ENCODE measurements at regions not wholly inside any gene's neighbourhood (a gene's known extent, or its start where the extent isn't known, plus 50 kb on each side); places are given as distances from the start of the nearest gene placed in this dataset.

GRCh38 chr5:160479220-160479619 is 57.6 kb downstream of the PTTG1 start (continued):
- TF ChIP-seq ZNF511 (CRISPR knock-in tag; IDR thresholded peaks at IDR 0.05), result no peak
- TF ChIP-seq ZBTB33 (CRISPR knock-in tag; IDR thresholded peaks at IDR 0.05), result no peak
- no peak for TF ChIP-seq ZC3H11A (IDR thresholded peaks at IDR 0.05; ENCODE audit: low read depth, low read length)
- no peak for TF ChIP-seq KAT7 (CRISPR knock-in tag; IDR thresholded peaks at IDR 0.05; ENCODE audit: borderline replicate concordance)
- TF ChIP-seq EP400 (IDR thresholded peaks at IDR 0.05), result no peak
- TF ChIP-seq CREB3L1 (IDR thresholded peaks at IDR 0.05; ENCODE audit: borderline replicate concordance, low read depth), result no peak

GRCh38 chr5:160479926-160480325 is 58.3 kb downstream of the PTTG1 start:
- CTCF ChIA-PET (ENCODE audit: low intra/inter-chr PET ratio), result no interaction called here
- no peak for FAIRE-seq
- TF ChIP-seq KLF6 (CRISPR knock-in tag; IDR thresholded peaks at IDR 0.05; ENCODE audit: borderline replicate concordance) (no peak), PCBP2 (IDR thresholded peaks at IDR 0.05; ENCODE audit: low read depth, low read length, poor library complexity, severe bottlenecking) (no peak), ZNF512 (tag; IDR thresholded peaks at IDR 0.05) (no peak), GATA2 (CRISPR knock-in tag; IDR thresholded peaks at IDR 0.05) (no peak), RBM17 (IDR thresholded peaks at IDR 0.05; ENCODE audit: borderline replicate concordance, low read depth, low read length) (no peak), TRIM25 (IDR thresholded peaks at IDR 0.05; ENCODE audit: borderline replicate concordance) (no peak), ZNF146 (CRISPR knock-in tag; IDR thresholded peaks at IDR 0.05; ENCODE audit: unreplicated experiment) (no peak)

More at GRCh38 chr5:160479926-160480325, 58.3 kb downstream of the PTTG1 start:
- DNase-seq (ENCODE audit: extremely low read depth in 1 of 4, low spot score in 3 of 4) (no peak), ATAC-seq (no peak)
- in situ Hi-C loops (cut with MboI), result no loop called here
- Histone ChIP-seq H3K4me2 (ENCODE audit: insufficient read depth, low read length) (no peak overlapping the region), H3K9ac (ENCODE audit: insufficient read depth in 1 of 2, low read depth in 2 of 2, low read length in 2 of 2) (no peak overlapping the region), H3K4me3 (no peak overlapping the region), H3K27ac (ENCODE audit: extremely low read depth, low read depth, low read length) (no peak overlapping the region), H3K4me1 (replicated peaks in 1 of 2; ENCODE audit: control insufficient read depth in 2 of 2, insufficient read depth in 2 of 2, low read length in 2 of 2) (no peaks in the 10 kb centered on the region), H2AFZ (ENCODE audit: low read depth, low read length) (no peak overlapping the region), H3K9me1 (ENCODE audit: control insufficient read depth, insufficient read depth, low read length) (no peaks in the 10 kb centered on the region), H4K20me1 (replicated peaks; ENCODE audit: control insufficient read depth, insufficient read depth, low read length) (no peaks in the 10 kb centered on the region), H3K27me3 (ENCODE audit: control insufficient read depth in 2 of 2, insufficient read depth in 2 of 2, low read length in 2 of 2) (peaks cover 0 to 15% of the 10 kb centered on the region in 2 experiments; a peak in 1 of 5 replicates), H3K9me3 (replicated peaks; ENCODE audit: control insufficient read depth, insufficient read depth, low read depth, low read length) (no peaks in the 10 kb centered on the region), H3K79me2 (ENCODE audit: control insufficient read depth, insufficient read depth, low read length) (no peaks in the 10 kb centered on the region), H3K36me3 (ENCODE audit: control insufficient read depth, insufficient read depth, low read length) (no peaks in the 10 kb centered on the region)
- no TSS peak for BruUV-seq (replicated peaks)
- 2% methylated on average over 7 of the region's 7 CpGs for WGBS (ENCODE audit: insufficient coverage, low coverage, missing lambda C conversion rate)
- intact Hi-C loops (cut with micrococcal nuclease), result no loop called here
- POLR2A ChIA-PET, result interaction anchor here (0.7 to 0.9 kb wide), 2 partner anchors 10 to 13 kb away, joined by 3 read pairs; no protein-coding TSS in a partner anchor
